Amygdala (tissue), 56 donors: ENCODE measurements at regions not wholly inside any gene's neighbourhood (a gene's known extent, or its start where the extent isn't known, plus 50 kb on each side); places are given as distances from the start of the nearest gene placed in this dataset.

Source experiments
- DNase-seq, 56 donors: peaks; one replicate each; lab custom pipeline; 2025; lab: John Stamatoyannopoulos, UW

- DNase-seq = no peak
Observed at GRCh38 chr5:178808886-178809285, 50.9 kb upstream of the ZNF354B start.

GRCh38 chr5:178801021-178801420 lies 58.7 kb upstream of the ZNF354B start:
- peak in 4 of 56 donors; percentile 1 to 12 (median 8) for DNase-seq

GRCh38 chr5:178797546-178798440 lies 62.0 kb upstream of the ZNF354B start:
- no peak for DNase-seq

GRCh38 chr5:178797101-178797521 lies 62.6 kb upstream of the ZNF354B start:
- DNase-seq = no peak

- no peak for DNase-seq
Observed at GRCh38 chr5:178796165-178796945, 63.4 kb upstream of the ZNF354B start.

GRCh38 chr5:178794433-178794832 lies 64.0 kb upstream of the ZNF354A start:
- no peak for DNase-seq

GRCh38 chr5:178793696-178794095 lies 63.2 kb upstream of the ZNF354A start:
- no peak for DNase-seq

GRCh38 chr5:178793151-178793550 lies 62.7 kb upstream of the ZNF354A start:
- DNase-seq = peak in 1 of 56 donors; percentile 8

- DNase-seq = no peak
Observed at GRCh38 chr5:178791976-178792375, 61.5 kb upstream of the ZNF354A start.

- no peak for DNase-seq
Observed at GRCh38 chr5:178790371-178790770, 59.9 kb upstream of the ZNF354A start.

GRCh38 chr5:178788381-178789085 lies 58.1 kb upstream of the ZNF354A start:
- DNase-seq = no peak

- DNase-seq = no peak
Observed at GRCh38 chr5:178787889-178788288, 57.4 kb upstream of the ZNF354A start.

- DNase-seq = no peak
Observed at GRCh38 chr5:178786859-178787499, 56.5 kb upstream of the ZNF354A start.

GRCh38 chr5:178786417-178786816 lies 56.0 kb upstream of the ZNF354A start:
- no peak for DNase-seq

- no peak for DNase-seq
Observed at GRCh38 chr5:178785999-178786398, 55.5 kb upstream of the ZNF354A start.

- no peak for DNase-seq
Observed at GRCh38 chr5:178784391-178784790, 53.9 kb upstream of the ZNF354A start.

GRCh38 chr5:178781936-178782335 lies 51.5 kb upstream of the ZNF354A start:
- no peak for DNase-seq

- peak in 18 of 56 donors; percentile 8 to 60 (median 26) for DNase-seq
Observed at GRCh38 chr5:178780581-178781498, 50.4 kb upstream of the ZNF354A start.
